NCI-H2227 (cell line): ENCODE measurements at regions not wholly inside any gene's neighbourhood (a gene's known extent, or its start where the extent isn't known, plus 50 kb on each side); places are given as distances from the start of the nearest gene placed in this dataset.
"Not testable (repeated sequence)": the region's sequence is repeated elsewhere in the genome, so short reads cannot be mapped to it uniquely, and the experiment has no call there.

Experiments
- DNase-seq: peaks from one replicate; lab custom pipeline; 2025; ENCODE audit not compliant: unreplicated experiment; lab: John Stamatoyannopoulos, UW

DNA sequence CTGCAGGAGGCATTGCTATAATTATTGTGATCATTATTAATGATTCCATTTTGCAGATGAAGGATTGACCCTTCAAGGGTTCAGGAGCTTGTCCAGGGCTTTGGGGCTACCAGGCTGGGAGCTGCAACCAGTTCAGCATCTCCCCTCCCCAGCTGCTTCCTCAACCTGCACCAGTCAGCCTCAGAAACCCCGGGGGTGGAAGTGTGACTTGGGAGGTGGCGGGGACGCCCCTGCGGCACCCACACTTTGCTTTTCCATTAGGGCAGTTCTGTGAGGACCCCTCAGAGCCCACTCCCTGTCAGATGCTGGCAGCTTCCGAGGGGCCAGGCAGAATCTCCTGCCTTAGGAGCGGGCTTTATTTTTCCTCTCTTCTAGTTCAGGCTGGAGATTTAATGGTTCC, 85.6 kb downstream of the OLFM1 start:
- no peak for DNase-seq

DNA sequence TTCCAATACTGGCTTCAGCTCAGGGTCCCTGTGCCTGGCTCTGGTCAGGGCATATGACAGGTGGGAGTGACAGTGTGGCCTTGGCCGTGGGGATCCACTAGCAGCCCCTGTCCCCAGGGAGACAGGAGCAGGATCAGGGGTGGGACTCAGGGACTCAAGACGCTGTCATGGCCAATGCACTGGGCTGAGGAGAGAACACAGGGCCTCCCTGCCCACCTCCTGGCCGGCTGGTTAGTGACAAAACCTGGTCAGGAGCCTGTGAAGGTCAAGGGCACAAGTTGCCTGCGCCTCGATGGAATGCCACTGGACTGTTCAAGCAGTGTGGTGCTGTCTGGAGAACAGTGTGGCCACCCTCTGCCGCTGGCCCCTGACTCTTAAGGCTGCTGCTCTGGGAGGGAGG, 86.8 kb downstream of the OLFM1 start:
- no peak for DNase-seq

DNA sequence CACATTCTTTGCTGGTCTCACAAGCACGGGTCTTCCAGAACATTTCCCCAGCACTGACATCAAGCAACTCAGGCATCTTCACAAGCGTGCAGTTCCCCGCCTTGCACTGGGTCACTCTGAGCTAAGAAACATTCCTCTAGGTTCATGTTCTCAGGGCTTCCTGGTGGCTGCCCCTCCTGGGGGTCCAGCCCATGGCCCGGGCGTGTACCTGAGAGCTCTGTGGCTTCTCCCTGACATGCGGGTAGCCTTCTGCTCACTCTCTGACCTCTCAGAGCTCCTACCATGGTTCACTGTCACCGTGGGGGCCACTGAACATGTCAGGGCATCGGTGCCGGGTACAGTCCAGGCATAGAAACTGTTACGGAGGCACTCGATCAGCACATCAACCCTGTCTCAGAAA, 87.5 kb downstream of the OLFM1 start:
- no peak for DNase-seq

DNA sequence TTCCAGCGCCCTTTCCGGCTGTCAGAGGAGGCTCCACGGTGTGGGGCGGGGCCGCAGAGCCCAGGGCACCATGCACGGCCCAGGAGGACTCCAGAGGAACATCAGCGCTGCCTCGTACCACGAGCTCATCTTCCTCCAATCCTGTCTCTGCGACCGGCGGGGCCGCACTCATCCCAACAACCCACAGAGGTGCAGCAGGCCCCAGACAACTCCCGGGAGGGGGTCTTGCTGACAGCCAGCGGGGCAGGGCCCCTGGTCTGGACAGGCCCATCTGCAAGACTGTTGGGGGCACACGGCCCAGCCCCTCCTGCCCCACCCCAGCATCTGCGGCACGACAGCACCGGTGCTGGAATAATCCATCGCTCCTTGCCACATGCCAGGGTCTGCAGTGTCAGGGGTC, 88.8 kb downstream of the OLFM1 start:
- no peak for DNase-seq

DNA sequence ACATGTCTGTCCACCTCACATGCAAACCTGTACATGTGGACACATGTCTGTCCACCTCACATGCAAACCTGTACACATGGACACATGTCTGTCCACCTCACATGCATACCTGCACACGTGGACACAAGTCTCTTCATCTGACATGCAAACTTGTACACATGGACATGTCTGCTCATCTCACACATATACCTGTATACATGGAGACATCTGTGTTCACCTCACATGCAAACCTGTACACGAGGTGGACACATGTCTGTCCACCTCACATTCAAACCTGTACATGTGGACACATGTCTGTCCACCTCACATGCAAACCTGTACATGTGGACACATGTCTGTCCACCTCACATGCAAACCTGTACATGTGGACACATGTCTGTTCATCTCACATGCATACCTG, 90.1 kb downstream of the OLFM1 start:
- not testable (repeated sequence) for DNase-seq

DNA sequence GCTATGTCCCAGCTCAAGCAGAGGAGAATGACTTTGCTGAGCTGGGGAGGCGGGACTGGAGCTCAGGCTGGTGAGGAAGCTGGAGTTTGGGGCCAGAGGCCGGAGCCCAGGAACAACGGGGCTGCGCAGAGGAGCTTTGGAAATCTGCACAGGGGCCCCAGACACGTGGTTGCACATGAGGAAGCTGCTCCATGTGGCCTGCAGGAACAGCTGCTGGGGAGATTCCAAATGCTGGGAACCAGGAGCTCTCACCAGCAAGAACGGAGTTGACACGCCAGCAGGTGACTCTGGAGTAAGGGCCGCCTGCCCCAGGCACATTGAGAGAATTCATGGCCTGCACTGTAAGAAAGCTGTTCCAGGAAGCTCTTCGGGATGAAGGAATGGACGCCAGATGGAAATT, 91.0 kb downstream of the OLFM1 start:
- DNase-seq, result no peak

DNA sequence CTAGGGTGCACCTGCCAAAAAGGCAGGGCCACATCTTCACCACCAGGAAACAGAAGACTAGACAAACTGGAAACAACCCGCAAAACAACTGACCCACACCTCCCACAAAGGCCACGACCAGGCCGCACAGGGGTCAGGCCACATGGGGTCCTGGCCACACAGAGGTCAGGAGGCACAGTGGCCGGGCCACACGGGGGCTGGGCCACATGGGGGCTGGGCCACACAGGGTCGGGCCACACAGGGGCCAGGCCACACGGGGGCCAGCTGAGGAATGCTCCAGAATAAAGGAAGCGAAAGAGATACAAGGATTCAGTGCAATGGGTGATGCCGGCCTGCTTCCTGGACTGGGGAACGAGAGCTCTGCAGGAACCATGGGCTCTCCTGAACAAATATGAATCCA, 91.6 kb downstream of the OLFM1 start:
- DNase-seq, result no peak

DNA sequence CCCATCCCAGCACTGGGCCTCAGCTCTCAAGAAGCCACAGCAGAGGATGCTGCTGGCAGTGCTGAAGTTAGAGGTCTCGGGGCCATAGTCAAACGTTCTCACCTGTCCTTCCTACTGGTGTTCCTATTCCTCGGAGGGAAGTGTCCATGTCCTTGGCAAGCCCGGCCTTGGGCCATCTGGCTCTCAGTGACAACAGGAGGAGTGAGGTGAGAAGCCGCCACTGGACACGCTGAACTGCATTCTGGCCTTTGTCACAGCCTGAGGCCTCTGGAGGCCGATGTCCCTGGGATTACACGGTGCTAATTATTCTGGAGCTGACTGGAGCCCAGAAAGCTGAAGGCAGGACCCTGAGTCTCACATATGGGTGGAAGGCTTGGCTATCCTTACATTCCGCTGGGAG, 92.5 kb downstream of the OLFM1 start:
- no peak for DNase-seq

DNA sequence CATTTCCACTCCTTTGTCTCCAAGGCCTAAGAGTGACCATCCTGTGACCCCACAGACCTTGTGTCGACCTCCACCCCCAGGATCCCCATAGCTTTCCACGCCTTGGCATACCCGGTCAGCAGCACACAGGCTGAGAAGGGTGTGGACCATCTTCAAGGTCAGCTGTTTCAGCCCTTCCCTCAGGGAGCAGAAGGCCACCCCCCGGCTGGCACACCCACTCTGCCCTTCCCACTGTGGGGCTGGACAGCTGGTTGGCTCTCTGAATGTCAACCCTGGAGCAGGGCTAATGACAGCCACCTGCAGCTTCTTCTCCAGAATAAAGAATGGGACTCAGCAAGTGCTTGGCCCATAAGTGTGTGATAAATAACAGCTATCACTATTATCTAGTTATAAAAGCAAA, 93.1 kb downstream of the OLFM1 start:
- DNase-seq, result peak; percentile 7

DNA sequence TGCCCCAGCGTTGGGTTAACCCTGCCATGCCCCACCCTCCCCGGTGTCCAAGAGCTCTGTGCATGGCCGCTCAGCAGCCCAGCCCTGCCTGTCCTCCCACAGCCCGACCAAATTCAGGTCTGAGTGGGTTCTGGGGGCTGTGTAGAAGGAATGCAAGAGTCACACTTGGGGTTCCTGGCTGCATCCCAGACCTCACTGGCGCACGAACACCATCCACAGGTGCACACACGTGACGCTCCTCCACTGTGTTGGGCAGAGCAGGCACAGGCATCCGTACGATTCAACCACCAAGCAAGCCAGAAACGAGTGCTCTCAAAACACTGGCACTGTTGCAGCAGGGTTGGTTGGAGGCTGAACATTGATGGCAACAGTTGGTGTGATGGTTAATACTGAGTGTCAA, 93.9 kb downstream of the OLFM1 start:
- no peak for DNase-seq

DNA sequence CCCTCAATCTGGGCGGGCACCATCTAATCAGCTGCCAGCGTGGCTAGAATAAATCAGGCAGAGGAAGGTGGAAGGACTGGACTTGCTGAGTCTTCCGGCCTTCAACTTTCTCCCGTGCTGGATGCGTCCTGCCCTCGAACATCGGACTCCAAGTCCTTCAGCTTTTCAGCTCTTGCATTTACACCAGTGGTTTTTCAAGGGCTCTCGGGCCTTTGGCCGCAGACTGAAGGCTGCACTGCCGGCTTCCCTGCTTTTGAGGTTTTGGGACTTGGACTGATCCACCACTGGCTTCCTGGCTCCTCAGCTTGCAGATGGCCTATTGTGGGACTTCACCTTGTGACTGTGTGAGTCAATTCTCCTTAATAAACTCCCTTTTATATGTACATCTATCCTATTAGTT, 94.4 kb downstream of the OLFM1 start:
- not testable (repeated sequence) for DNase-seq

DNA sequence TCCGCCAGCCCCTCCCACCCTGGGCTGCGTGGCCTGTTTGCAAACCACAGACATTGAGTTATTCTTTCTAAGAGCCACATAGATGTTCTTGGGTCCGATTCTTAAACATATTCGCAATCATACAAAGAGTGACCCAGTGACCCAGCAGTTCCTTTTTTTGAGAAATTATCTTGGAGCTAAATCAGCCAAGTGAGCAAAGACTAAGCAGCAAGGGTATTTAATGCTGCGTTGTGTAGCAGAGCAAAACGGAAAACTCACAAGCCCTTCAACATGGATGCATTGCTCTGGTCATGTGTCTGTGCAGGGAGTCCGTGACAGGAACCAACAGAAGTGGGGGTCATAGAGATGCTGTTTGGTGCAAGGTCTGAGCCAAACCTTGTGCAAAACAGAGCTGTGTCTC, 95.6 kb downstream of the OLFM1 start:
- no peak for DNase-seq

DNA sequence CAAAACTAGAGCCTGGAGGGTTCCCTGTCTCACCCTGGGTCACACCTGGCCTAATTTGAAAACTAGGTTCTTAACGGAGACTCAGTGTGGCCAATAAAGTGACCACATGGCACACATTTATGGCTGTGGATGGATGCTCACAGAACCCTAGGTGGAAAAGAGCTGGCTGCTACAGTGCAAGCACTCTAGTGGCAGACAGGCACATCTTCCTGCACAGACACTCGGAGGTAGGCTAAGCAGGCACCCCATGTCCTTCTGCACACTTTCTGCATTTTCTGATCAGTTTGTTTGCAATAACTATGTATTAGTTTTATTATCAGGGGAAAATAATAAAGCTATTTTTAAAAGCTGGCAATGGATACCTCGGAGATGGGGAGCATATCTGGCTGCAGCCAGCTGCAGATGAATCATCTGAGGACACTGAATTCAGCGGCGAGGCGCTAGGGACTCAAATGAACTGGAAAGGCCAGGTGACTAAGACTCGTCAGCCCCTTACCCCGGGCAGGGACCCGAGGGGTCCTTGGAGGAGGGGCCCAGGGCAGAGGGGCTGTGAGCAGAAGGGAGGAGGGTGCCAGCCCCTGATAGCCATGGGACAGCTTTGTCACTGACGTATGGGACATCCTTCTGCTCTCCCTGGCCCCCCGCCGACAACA, 96.2 kb downstream of the OLFM1 start:
- DNase-seq, result no peak

DNA sequence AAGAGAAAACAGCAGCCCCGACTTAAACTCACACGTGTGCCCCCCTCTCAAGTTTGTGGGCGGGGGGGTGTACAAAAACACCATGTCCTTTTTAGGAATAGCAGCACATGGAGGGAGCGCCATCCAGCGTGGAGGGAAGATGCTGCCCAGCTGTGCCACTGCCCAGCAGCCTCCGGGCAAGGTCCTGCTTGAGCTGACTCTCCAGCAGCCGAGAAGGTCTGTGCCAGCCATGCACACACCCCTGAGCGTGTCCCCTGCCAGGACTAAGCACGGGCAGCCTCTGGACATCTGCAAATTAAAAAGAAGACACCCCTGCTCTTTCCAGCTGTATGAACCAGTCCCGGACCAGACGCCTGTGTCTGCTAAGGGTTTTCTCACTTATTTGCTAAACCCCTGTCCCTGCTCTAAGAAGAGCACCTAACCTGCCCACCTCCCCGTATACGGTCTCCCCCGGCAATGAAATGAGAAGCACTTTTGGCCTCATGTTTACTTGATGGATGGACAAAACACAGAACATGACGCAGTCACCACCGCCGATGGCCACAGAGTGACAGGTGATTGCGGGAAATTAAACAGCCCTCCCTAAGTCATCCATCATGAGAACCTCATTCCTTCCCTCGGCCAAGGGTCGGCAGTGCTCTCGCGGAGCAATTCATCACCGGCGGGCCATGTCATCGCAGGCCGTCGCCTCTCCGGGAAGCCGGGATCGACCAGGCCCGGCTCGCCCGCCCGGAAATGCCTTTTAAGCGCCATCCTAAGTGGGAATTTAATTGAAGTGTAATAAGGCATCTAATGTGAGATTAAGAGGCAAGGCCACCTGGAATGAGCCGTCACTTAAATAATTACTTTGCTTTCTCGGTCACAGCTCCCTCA, 96.9 kb downstream of the OLFM1 start:
- no peak for DNase-seq

DNA sequence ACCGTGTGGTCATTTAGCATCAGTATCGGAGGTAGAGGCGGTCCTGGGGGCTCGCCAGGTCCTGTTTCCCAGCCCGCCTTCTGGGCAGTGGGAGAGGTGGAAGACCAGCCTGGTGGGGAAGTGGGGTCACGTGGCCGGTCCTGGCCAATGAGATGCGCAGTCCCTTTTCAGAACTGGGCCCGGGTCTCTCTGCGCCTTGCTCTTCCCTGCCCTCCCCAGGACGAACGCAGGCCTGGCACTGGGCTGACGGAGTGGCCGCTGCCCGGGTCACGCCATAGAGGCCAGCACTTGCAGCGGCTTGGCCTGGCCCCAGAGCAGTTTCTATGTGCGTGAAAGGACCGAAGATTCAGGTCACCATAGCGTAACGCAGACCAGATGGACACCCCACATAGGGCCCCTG, 97.6 kb downstream of the OLFM1 start:
- no peak for DNase-seq

DNA sequence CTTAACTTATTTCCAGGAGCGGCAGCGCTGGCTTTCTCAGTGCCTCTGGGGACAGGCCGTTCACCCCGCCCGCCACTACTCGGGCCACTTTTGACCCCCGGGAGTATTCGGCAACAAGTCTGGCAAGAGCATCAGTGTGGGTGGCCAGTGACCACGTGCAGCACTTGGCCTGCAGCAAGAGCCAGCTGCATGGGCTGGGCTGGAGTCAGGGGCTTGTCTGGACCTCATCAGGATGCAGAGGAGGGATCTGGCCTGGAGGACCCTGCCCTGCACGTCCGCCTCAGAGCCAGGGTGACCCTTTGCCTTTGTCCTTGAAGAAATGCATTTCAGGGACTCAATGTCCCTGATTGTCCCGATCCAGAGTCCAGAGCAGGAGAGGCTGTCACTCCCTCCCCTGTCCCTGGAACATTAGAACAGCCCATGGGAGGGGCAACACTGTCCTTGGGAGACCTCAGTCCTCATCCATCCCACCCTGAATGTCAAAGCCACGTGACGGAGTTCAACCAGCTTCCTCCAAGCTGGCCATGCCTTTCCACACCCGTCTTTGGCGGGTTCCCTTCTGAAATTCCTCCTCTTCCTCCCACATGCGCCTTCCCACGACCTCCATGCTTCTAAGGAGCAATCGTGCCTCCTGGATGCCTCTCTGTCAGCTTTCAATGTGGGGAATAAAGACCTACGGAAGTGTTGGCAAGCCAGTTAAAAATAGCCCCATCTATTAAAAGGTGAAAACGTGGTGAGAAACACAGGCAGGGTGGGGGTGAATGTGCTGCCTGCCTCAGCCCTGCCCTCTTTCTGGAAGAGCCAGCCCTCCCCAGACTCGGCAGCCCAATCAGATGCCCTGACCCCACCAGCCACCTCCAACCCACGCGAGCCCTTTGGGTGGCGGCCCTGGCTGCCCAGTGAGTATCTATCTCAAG, 99.0 kb downstream of the OLFM1 start:
- DNase-seq, result no peak

DNA sequence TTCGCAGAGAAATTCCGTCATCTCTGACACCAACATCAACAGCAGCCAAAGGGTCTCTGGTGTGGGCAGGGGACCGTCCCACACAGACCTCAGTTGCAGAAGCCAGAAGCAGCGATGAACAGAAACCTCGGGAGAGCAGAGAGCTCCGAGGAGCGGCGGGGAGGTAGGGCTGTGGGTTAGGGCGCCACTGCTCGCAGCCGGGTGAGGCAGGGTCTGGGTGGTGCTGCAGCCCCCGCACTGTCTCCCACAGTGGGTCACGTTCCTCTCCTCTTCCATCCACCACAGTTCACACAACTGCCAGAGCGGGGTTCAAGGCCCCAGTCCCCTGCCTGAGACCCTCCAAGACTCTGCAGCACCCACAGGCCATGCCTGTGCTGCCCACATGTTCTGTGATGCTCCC, 99.9 kb downstream of the OLFM1 start:
- no peak for DNase-seq

DNA sequence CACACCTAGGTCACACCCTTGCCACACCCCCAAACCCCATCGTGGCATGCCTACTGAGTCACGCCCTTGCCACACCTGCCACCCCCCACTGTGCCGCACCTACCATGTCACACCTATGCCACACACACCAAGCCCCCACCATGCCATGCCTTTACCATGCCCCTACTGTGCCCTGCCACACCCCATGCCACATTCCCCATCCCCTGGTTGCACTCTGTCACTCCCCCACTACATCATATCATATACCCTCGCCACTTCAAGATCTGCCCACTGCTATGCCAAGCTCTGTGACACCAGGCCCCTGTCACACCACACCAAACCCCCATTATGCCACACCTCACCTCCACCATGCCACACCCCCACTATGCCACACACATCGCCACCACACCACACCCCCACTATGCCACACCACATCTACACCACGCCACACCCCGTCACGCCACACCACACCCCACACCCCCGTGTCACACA, 101.2 kb downstream of the OLFM1 start:
- no peak for DNase-seq

DNA sequence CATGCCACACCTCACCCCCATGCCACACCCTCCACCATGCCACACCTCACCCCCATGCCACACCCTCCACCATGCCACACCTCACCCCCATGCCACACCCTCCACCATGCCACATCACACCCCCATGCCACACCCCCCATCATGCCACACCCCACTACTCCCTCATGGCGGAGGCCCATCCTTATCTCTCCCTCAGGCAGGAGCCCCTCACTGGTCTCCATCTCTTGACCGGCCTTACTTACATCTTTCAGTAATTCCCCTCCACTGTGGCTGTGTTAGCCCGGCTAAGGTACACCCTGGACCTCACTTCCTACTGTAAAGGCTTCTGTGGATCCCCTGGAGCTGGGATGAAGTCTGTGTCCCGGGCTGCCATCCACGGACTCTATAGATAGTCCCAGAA, 102.0 kb downstream of the OLFM1 start:
- DNase-seq, result no peak

DNA sequence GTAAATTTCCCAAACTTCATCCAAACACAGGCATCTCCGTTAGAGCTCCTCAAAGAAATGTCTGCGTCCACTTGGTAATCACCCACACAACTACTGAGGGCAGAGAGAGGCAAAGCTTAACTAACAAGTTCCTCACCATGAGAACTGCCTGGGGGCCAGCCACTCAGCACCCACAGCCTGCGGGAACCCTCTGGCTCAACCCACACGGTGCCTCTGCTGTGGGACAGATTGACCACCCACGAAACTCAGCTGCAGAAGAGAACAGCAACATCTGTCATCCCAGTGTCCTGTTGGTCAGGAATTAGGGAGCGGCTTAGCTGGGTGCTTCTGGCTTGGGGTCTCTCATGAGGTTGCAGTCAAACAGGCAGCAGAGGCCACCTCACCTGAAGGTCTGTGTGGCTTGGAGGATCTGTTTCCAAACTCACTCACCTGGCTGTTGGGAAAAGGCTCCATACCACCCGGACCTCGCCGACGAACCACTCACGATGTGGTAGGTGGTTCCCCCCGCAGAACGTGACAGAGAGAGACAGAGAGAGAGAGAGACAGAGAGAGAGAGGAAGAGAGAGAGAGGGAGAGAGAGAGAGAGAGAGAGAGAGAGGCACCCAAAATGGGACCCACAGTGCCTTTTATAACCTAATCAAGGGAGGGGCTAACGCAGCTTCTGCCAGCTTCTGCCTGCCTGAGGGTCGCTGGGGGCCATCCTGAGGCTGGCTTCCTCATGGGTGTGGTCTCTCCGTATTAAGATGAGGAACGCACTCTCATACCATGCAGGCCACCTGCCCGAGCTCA, 103.5 kb downstream of the OLFM1 start:
- DNase-seq, result no peak

DNA sequence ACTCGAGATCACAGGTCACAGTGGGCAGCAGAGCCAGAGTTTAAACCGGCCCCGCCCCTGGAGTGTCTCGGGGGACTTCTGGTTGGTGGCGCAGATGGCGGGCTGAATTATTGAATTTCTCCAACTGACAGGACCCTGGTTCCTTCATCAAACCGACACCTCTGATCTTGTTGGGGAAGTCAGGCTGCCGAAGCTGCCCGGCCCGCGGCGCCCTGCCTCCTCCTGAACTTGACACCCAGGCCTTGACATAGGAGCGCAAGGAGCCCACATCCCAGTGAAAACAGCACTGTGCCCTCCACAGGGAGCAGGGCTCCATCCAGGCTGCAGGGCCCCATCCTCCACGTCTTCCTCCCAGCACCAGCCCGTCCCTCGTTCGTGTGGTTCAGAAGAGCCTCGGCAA, 105.2 kb downstream of the OLFM1 start:
- no peak for DNase-seq
